ENCODE measurements at regions not wholly inside any gene's neighbourhood (a gene's known extent, or its start where the extent isn't known, plus 50 kb on each side); places are given as distances from the start of the nearest gene placed in this dataset.

DNA sequence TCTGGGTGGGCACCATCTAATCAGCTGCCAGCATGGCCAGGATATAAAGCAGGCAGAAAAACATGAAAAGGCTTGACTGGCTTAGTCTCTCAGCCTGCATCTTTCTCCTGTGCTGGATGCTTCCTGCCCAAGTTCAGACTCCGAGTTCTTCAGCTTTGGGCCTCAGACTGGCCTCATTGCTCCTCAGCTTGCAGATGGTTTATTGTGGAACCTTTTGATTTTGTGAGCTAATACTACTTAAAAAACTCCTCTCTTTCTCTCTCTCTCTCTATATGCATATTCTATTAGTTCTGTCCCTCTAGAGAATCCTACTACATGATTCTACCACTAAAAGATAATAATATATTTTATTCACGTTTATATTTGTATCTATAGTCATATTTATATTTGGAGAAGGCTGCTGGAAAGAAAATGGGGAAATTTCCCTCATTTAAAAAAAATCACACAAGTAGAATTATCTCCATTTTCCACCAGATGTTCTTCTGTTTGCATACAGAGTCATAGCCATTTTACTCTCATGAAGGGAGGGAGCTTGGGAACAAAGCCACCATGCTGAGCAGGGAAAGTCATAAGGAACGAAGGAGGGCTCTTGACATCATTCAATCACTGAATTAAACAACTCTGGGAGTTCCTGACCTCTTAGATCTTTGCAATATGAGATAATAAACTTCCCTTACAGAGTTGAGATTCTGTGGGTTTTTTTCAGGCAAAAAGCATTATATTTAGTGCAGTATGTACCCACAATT is 1137.4 kb upstream of the CDH18 start:
- no peak for TF ChIP-seq POLR2A (IDR thresholded peaks at IDR 0.05)
- TF ChIP-seq, protein P1, sequence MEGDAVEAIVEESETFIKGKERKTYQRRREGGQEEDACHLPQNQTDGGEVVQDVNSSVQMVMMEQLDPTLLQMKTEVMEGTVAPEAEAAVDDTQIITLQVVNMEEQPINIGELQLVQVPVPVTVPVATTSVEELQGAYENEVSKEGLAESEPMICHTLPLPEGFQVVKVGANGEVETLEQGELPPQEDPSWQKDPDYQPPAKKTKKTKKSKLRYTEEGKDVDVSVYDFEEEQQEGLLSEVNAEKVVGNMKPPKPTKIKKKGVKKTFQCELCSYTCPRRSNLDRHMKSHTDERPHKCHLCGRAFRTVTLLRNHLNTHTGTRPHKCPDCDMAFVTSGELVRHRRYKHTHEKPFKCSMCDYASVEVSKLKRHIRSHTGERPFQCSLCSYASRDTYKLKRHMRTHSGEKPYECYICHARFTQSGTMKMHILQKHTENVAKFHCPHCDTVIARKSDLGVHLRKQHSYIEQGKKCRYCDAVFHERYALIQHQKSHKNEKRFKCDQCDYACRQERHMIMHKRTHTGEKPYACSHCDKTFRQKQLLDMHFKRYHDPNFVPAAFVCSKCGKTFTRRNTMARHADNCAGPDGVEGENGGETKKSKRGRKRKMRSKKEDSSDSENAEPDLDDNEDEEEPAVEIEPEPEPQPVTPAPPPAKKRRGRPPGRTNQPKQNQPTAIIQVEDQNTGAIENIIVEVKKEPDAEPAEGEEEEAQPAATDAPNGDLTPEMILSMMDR (IDR thresholded peaks at IDR 0.05) = no peak
